Cardiac muscle cell (in vitro differentiated cells and primary cell): ENCODE measurements at regions not wholly inside any gene's neighbourhood (a gene's known extent, or its start where the extent isn't known, plus 50 kb on each side); places are given as distances from the start of the nearest gene placed in this dataset.
"Not testable (repeated sequence)": the region's sequence is repeated elsewhere in the genome, so short reads cannot be mapped to it uniquely, and the experiment has no call there.

Source experiments
- DNase-seq, 2 donors: peaks; one replicate each; pipeline versions ENCODE4 v3.0.0 to v3.0.0-alpha.2; 2010 to 2017; ENCODE audit warnings: low read depth in 1 of 2, low spot score in 1 of 2
- H3K27ac ChIP-seq: fragments of 200-600 bp; sonication (generic); 2 replicates; pipeline ENCODE4 v1.5.1; 2016
- H3K27me3 ChIP-seq: fragments of 200-600 bp; sonication (generic); 2 replicates; pipeline ENCODE4 v1.6.0; 2016; ENCODE audit warnings: control low read depth
- H3K36me3 ChIP-seq: fragments of 200-600 bp; sonication (generic); 2 replicates; pipeline ENCODE4 v1.5.1; 2016; ENCODE audit warnings: control low read depth
- H3K4me1 ChIP-seq: fragments of 200-600 bp; sonication (generic); 2 replicates; pipeline ENCODE4 v1.8.1; 2017; ENCODE audit warnings: low read depth, mild to moderate bottlenecking, mixed run types
- H3K4me3 ChIP-seq: fragments of 200-600 bp; sonication (generic); 2 replicates; pipeline ENCODE4 v1.5.1; 2016; ENCODE audit warnings: mild to moderate bottlenecking
- H3K9me3 ChIP-seq: fragments of 200-600 bp; sonication (generic); 2 replicates; pipeline ENCODE4 v1.5.1; 2017; ENCODE audit warnings: low read depth, mild to moderate bottlenecking, control low read depth
- CTCF ChIP-seq: IDR thresholded peaks from 2 replicates; pipeline ENCODE4 v1.5.1; 2012; ENCODE audit warnings: low read depth, mild to moderate bottlenecking, low read length

DNA sequence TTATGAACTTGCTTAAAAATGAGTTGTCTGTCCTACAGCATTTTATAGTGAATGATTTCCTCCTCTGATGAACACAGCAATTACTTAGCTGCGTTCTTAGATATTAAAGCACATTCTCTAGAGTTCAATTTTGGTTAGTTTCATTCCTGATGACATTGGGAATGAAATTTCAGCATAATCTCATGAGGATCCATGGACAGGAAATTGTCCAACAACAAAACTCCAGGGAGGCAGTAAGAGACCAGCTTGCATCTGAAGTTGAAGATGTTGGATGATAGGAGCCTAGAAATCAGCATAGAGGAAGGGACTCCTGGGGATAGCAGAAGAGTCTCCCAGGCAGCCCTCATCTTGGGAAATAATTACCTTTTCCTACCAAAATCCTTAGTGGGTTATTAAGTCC, 128.7 kb upstream of the RAP1B start:
- Histone ChIP-seq H3K27ac (no peak overlapping the region), H3K4me3 (no peak overlapping the region), H3K36me3 (no peaks in the 10 kb centered on the region), H3K27me3 (no peaks in the 10 kb centered on the region), H3K9me3 (no peaks in the 10 kb centered on the region), H3K4me1 (no peaks in the 10 kb centered on the region)
- DNase-seq, result no peak
- TF ChIP-seq CTCF, result no peak

DNA sequence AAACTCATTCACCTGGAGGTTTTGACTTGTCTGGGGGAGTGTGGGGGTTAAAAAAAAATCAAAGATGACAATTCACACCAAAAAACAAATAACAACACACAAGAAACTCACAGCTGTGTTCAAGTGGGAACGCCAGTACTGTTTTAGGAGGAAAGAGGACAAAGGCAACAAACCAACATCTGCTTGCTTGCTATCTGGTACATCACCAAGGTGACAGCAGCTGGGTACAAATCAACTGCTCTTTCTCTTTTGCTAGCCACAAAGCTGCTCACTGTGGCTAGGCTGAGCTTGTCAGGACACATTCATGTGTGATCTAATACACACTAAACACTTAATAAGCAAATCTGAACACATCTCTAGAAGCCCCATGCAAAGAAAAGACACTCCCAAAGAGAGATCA, 128.0 kb upstream of the RAP1B start:
- no peak for DNase-seq
- no peaks in the 10 kb centered on the region for H3K27me3 ChIP-seq
- no peaks in the 10 kb centered on the region for H3K36me3 ChIP-seq
- H3K9me3 ChIP-seq, result no peaks in the 10 kb centered on the region
- no peak for TF ChIP-seq CTCF
- H3K4me1 ChIP-seq, result no peaks in the 10 kb centered on the region
- H3K27ac ChIP-seq, result no peak overlapping the region
- no peak overlapping the region for H3K4me3 ChIP-seq

- TF ChIP-seq CTCF, result no peak
- Histone ChIP-seq H3K9me3 (no peaks in the 10 kb centered on the region), H3K4me1 (no peaks in the 10 kb centered on the region), H3K27ac (no peak overlapping the region), H3K4me3 (no peak overlapping the region), H3K36me3 (no peaks in the 10 kb centered on the region), H3K27me3 (no peaks in the 10 kb centered on the region)
- DNase-seq, result peak in 1 of 2 donors; percentile 62
Measured at GRCh38 chr12:68483592-68484383, 126.9 kb upstream of the RAP1B start.

- not testable (repeated sequence) for H3K4me1 ChIP-seq, H3K36me3 ChIP-seq, H3K27me3 ChIP-seq, DNase-seq, H3K4me3 ChIP-seq, H3K27ac ChIP-seq, H3K9me3 ChIP-seq
Measured at GRCh38 chr12:68484578-68484977, 126.1 kb upstream of the RAP1B start.

DNA sequence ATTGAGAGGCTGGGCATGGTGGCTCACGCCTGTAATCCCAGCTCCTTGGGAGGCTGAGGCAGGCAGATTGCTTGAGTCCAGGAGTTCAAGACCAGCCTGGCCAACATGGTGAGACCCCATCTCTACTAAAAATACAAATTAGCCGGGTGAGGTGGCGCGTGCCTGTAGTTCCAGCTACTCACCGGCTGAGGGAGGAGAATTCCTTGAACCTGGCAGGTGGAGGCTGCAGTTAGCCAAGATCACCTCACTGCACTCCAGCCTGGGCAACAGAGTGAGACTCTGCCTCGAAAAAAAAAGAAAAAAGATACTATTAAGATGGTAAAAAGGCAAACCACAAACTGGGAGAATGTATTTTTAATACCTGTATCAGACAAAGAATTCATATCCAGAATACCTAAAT, 124.2 kb upstream of the RAP1B start:
- H3K27me3 ChIP-seq, H3K9me3 ChIP-seq, DNase-seq, H3K4me3 ChIP-seq, H3K4me1 ChIP-seq, H3K36me3 ChIP-seq, H3K27ac ChIP-seq: not testable (repeated sequence)

DNA sequence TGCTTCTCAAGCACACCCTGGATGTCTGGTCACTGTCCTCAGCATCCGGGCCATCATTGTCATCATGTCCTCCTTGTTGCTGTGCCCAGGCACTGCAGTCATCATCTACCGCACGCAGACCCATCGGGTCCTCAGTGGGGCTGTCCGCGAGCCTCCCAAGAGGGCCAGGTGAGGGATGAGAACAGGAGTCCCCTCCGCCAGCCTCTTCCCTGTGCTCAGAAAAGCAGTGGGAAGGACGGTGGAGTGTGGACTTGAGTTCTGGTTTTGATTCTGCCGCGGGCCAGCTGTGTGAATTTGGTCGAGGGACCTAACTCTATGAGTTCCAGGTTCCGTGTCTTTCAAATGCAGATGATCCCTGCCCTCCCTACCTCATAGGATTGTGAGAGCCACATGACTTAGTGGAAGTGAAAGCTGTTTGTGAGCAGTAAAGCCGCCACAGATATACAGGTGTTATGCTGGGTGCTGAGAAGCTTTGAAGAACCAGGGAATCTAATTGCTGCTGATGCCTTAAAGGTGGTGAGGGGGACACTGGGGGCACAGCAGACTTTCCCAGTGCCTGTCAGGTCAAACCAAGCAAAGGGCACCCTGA, 122.9 kb upstream of the RAP1B start:
- Histone ChIP-seq H3K27me3 (no peaks in the 10 kb centered on the region), H3K9me3 (no peaks in the 10 kb centered on the region), H3K4me3 (no peak overlapping the region), H3K36me3 (no peaks in the 10 kb centered on the region), H3K4me1 (no peaks in the 10 kb centered on the region), H3K27ac (no peak overlapping the region)
- no peak for TF ChIP-seq CTCF
- DNase-seq, result no peak
